AML-193 (cell line): ENCODE measurements at regions not wholly inside any gene's neighbourhood (a gene's known extent, or its start where the extent isn't known, plus 50 kb on each side); places are given as distances from the start of the nearest gene placed in this dataset.
"Not testable (repeated sequence)": the region's sequence is repeated elsewhere in the genome, so short reads cannot be mapped to it uniquely, and the experiment has no call there.

Experiments
- DNase-seq, 2 experiments: peaks; one replicate each; lab custom pipeline; 2025; lab: John Stamatoyannopoulos, UW

DNA sequence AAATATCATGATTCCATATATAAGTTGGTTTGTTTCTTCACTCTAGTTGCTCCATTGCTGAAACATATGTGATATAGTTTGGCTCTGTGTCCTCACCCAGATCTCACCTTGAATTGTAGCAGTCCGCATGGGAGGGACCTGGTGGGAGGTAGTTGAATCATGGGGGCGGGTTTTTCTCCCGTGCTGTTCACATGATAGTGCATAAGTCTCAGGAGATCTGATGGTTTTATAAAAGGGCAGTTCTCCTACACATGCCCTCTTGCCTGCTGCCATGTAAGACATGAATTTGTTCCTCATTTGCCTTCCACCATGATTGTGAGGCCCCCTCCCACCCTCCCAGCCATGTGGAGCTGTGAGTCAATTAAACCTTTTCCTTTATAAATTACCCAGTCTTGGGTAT lies 915.5 kb downstream of the KCNJ2 start:
- DNase-seq, result no peak

DNA sequence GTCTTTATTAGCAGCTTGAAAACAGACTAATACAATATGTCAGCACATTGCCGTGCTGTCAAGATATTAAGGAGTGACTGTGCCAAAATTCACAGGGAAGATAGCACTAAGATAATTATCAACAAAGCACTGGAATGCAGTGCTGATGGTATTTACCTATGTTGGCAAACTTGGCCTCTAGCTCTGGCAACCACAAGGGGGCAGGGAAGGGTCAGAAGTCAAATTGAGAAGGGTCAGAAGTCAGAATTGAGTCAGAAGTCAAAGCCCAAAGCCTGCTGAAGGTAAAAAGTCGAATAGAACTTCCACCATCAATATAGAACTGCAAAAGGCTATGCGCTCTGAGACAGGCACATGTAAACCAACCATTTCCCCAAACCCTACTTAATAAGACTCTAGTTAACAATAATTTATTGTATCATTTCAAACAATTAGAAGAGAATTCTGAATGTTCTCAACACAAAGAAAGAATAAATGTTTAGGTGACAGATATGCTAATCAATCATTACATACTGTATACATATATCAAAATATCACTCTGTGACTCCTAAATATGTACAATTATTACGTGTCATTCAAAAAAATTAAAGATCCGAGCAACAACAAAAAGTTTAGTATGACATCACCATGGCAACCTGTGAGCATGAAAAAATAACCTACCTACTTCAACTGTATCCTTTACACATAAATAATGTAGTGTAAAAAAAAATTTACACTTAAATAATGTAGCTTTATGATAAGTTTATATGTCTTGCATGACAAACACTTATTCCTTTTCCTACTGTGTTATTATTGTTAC lies 916.1 kb downstream of the KCNJ2 start:
- no peak for DNase-seq

DNA sequence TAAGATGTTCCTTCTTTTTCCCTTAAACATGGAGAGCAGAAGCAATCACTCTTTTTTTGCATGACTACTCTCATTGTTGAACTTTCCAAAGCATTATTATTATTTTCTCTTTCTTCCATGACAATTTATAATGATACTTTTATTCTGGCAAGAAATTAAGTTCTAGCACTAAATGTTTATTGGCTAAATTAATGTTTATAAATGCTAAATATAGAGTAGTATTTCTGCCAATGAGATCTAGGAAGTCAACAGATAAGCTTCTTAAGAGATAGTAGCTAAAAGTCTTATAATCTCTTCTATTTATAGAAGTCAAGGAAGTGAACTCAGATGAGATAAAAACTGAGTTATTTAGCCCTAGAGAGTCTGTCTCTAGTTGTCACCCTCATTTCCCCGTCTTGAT lies 920.1 kb downstream of the KCNJ2 start:
- no peak for DNase-seq

DNA sequence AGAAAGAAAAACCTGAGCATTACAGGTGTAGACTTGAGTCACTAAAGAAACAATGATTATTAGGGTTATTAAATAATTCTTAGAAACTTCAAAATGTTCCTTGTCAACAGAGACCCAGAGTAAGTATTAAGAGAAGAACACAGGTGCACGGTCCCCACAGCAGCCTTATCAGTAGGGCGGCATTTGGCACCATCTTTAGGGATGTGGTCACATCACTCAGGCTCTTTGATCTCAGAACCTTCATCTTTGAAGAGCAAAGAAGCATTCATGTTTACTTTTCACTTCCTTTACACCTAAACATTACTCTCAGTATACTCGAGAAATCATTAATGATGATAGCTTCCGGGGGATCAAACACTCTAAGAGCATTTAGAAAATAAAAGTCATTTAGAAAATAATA lies 928.7 kb downstream of the KCNJ2 start:
- no peak for DNase-seq

DNA sequence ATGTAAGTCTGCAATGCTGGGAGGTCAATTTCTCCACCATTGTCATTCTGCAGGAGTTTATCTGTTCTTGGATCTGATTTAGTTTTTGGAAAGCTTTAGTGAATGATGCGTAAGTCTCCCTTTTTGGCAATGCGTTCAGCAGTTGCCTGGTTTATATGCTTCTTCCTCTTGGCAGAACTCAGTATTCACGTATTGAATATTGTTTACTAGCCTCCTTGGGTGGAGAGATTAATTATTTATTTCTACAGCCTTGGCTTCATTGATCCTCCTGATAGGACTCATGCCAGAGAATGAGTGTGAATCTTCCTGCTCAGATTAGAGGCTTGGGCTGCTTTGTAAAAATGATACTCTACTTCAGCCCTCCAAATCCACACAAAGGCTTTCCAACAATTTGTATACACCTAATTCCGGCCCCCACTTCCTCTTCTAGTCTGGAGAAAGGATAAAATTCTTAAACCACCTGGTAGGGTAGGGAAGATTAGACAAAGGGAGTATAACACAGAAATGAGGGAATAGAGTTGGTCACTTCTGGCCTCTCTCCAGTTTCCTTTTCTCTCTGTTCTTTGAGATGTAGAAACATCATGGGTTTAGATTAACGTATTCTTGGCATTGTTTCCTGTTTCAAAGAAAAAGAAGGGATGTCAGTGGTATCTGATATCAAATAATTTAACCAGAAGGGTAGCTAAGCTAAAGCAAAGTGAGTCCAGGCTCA lies 929.8 kb downstream of the KCNJ2 start:
- no peak for DNase-seq

DNA sequence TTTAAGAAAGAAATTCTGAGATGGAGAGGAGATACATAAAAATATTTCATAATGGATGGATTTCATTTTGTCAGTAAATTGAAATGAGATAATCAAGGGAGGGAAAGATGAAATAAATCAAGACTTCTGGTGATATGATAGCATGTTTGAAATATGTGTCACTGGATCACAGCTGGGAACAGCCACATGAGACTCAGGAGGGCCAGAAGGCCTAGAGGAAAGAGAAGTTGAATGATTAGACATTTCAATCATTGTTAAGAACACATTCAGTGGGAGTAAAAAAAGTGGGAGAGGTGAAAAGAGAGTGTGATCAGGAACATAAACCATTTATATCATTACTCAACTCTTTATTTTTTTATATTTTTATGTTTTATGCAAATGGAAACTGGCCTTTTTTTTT lies 933.4 kb downstream of the KCNJ2 start:
- DNase-seq, result no peak

DNA sequence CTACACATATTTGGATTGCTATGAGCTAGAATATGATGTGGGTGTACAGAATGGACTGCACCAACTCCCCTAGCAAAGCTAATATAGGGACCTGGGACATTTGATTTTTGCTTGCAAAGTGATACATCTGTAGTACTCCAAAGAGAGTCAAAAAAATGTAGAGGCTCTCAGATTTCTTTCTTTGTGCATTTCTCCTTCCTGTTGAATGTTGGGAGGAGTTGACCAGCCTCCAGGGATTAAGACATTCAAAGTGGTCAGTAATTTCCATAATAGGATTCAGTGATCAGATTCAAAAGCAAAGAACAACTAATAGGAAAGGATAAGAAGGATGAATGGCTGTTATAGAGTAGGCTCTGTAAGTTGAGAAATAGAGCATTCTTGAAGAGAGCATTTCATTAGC lies 934.9 kb downstream of the KCNJ2 start:
- DNase-seq, result no peak

DNA sequence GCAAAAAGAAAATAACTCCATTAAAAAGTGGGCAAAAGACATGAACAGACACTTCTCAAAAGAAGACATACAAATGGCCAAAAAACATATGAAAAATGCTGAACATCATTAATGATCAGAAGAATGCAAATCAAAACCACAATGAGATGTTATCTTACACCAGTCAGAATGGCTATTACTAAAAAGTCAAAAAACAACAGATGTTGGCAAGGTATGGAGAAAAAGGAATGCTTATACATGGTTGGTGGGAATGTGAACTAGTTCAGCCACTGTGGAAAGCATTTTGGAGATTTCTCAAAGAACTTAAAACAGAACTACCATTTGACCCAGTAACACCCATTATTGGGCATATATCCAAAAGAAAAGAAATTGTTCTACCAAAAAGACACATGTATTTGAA lies 936.7 kb downstream of the KCNJ2 start:
- DNase-seq, result not testable (repeated sequence)

DNA sequence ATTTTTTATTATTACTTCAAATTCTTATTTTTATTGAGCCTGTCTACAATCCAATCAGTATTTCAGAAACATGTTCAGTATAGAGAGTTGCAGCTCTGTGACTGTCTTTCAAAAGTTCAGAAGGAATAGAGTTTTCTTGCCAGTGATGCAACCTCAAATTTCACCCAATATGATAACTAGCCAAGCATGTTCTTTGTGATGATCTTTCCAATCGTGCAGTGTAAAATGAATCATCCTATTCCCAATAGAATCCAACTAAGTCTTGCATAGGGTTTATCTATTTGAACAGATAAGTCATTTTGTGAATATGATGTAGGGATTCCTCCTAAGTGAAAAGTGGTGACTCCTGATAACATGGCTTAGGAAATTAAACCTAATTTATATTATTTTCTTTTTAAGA lies 937.8 kb downstream of the KCNJ2 start:
- no peak for DNase-seq

DNA sequence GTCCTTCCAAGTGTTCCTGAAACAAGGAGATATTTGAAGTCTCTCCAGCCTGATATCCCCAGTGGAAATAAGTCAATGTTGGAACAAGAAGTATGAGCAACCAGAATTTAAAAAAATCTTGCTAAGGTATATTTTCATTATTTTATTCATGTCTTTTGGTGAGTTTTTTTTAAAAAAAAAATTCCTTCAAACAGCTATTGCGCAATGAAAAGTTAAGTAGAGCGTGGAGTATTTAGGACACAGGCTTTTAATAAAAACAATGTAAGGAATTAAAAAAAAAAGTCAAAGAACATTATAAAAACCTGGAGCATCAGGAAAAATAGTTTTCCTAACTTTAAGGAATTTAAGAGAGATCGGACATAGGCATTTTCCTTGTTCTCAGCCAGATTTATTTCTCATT lies 940.4 kb downstream of the KCNJ2 start:
- no peak for DNase-seq

DNA sequence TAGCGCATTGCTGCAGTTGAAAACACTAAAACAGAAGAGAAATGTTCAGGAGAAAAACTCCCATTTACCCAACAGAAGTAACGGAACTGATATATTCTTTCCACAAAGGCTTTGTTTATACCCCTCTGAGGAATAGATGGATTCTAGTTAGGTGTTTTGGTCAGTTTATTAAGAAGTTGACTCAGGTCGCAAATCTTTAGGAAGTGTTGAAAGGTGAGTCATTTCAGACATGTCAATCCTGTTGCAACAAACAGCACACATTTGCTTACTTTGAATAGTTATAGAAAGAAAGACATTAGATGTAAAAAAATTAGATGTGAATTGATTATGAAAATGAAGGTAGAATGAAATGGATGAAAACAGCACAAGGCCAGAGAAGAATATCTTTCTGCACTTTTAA lies 941.0 kb downstream of the KCNJ2 start:
- no peak for DNase-seq

DNA sequence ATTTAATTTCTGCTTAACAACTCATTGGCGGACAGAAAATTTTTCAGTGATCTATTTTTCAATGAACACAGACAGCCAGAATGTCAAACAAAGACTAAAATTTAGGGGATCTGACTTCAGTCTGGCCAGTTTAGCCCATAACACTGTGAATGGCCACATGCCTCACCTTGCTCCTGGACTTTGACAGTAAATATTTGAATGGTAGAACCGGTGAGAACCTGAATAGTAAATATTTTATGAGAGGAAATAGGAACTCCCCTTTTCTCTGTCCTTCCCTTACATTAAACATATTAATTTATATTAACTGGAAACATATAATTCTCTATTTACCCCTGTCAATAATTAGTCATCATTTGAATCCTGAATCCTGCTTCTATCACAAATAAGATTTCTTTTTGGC lies 942.1 kb downstream of the KCNJ2 start:
- DNase-seq, result no peak

DNA sequence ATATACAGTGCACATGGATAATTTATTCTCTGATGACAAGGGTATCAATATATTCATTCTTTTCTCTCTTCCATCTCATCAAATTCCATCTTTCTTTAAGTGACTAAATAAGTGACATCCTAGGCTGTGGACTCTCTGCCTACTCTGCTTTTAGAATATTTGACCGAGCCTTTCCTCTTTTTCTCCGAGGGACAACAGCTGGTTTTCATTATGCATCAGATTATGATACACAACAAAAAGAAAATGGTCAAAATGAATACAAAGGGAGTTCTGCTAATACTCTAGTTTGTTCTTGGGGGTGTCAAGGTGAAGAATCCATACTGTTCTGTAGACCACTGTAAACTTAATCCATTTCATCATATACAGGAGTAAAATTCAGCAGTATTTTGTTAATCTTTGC lies 942.6 kb downstream of the KCNJ2 start:
- DNase-seq, result no peak

DNA sequence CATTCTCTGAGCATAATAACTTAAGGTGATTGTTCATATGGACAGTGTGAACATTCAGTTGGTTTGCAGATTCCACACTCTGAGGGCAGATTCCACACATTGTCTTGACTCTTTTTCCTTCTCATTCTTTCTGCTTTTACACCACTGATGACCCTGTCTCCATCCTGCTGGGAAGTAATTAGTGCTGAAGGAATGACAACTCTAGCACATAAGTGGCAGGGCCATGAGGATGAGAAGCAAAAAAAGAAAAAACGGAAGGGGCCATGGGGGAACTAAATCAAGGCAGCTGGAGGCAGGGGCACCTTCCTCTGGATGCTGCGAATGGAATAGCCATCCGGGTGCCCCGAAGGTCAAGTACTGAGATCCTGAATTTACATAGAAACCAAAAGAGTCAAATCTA lies 944.0 kb downstream of the KCNJ2 start:
- DNase-seq, result no peak

DNA sequence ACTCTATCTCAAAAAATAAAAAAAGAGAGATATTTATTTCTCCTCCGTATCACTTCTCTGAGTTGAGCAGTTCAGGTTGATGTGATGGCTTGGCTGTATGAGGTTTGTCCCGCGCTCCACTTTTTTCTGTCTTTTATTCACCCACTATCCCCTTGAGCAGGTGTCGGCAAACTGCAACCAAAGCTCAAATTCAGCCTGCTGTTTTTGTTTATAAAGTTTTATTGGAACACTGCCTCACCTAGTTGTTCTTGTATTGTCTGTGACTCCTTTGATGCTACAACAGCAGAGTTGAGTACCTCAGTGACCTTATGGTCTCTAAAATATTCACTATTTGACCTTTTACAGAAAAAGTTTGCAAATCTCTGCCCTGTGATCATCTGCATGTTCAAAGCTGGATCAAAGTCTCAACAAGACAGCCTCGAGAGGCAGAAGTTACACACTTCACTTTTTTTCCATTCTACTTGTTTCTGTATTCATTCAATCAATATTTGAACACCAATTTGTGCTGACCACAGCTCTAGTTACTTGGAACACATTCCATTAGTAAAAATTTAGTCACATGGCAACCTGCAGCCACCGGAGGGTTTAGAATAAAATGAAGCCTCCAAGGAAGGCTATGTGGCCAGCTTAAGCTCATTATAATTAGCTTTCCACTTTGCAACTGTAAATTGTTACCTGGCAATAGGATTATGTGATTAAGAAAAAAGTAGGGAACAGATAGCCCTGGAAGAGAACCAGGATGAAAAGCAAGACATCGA lies 945.8 kb downstream of the KCNJ2 start:
- no peak for DNase-seq

DNA sequence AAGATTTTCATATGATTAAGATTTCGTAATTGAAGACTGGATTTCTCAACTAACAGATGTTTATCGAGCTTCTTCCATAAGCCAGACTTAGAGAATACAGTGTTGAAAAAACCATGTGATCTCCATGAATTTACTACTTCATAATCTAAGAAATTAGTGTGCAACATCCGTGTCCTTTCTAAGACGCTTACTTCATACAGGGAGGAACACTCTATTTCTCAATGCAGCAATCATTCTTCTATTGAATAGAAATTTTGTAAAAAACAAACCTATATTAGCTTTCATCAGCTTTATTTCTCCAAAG lies 946.3 kb downstream of the KCNJ2 start:
- no peak for DNase-seq

DNA sequence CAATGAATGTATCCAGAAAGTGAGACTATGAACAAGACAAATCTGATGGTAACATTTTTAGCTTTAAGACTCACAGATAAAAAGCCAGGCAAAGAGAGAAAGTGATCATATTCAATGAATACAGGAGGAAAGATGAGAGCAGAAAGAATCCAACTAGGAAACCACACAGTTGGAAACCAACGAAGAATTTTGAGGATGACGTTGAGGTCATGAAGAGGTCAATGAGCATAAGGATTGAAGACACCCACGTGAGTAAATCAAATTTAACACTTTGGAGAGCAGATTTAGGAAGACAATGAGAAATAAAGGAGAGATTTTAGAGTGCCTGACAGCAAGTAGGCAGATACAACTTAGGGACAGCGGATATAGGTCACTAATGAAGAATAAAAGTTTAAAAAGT lies 948.1 kb downstream of the KCNJ2 start:
- DNase-seq, result no peak

DNA sequence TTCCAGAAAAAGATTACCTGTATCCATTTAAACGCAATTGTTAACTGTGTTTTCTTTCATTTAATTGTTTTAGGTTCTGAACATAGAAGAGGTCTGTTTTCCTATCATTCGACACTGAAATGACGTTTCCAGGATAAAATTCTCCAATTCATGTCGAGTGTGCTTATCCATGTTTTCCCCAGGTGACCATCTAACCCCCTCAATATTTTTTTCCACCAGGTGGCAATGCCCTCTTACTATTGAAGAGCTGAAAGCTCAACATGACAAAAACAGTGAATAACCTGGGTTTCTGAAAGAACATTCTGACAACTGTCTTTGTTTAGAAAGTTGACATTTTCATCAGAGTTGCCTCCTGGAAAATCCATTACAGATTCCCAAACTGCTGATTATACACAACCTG lies 948.7 kb downstream of the KCNJ2 start:
- no peak for DNase-seq

DNA sequence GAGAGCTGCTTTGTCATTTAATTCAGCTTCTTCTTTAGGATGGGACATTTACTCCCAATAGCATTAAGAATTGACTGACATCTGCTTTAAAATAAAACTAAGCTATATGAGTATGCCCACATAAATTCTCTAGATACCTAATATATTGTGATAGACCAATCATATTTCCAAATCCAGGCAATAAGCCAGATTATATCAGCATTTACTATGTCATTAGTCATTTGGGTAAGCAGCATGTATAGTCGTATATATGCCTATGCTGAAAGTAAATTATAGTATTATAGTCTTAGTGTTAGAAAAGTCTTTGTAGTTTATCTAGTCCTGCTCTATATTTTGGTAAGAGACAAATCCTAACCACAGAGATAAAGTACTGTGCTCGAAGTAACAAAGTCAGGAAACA lies 958.1 kb downstream of the KCNJ2 start:
- no peak for DNase-seq

DNA sequence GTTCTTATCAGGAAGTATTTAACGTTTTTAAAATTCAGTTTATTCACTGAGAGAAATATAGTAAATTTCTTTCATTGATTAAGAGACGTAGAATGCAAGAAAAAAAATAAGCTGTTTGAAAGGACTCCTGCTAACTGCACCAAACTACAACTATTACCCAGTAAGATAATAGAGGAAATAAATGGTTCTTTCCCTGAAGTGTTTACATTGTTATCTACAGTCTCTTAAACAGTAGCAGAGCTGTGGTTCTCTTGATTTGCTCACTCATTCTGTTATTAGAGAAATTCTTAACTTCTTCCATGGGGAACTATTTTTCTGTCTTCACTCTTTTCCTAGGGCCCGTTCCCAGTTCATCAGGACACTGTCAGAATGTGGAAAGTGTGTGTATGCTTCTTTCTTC lies 973.0 kb downstream of the KCNJ2 start:
- no peak for DNase-seq

DNA sequence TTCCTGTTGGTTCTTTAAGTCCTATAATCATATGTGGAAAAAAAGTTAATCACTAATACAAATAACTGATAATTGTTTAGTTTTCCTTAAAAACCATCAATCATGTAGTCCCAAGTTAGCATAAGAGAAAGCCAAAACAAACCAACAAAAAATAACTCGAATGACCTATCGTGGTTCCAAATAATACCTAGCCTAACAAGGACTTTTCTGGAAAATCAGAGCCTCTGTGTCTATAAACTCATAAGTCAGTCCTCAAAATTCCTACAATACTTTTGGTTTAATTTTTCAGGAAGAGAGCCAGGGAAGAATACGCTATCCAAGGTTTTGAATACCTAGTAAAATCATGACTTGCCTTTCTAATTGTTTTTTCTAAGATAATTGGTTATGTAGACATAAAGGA lies 975.3 kb upstream of the SOX9 start:
- DNase-seq, result no peak

DNA sequence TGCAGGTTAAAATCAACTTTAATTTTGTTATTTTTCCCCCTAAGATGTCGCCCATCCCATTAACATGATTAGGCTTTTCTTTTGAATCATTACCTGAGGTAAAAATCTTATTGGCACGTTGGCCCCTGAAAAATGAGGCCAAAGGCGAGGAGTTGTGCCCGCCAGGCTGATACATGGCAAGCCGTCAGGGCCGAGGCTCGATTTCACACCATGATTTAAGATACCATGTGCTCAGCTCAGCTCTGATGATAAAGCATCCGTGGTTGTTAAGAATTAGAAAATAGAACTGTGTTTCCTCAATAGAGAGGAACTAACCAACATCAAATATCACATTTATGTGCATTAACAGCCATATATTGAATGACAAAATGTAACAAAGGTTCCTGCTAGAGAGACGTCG lies 972.9 kb upstream of the SOX9 start:
- no peak for DNase-seq

DNA sequence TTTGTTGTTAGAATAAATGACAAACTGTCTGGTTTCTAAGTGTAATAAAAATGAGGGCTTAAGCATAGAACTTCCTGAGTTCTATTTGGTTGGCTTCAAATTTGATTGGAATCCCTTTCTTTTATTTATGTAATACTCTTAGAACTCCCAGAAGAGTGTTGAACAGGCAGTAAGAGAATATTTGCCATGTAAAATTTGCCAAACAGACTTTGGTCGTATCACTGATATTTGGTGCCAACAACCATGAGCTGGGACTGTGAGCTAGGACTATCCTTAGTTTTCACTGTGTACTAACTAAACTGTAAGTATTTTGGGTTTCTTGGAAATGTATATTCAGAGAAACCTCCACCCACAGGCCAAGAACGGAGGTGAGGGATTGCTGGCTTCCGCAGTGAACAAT lies 971.2 kb upstream of the SOX9 start:
- DNase-seq, result no peak
